ENCODE measurements at regions not wholly inside any gene's neighbourhood (a gene's known extent, or its start where the extent isn't known, plus 50 kb on each side); places are given as distances from the start of the nearest gene placed in this dataset.

DNA sequence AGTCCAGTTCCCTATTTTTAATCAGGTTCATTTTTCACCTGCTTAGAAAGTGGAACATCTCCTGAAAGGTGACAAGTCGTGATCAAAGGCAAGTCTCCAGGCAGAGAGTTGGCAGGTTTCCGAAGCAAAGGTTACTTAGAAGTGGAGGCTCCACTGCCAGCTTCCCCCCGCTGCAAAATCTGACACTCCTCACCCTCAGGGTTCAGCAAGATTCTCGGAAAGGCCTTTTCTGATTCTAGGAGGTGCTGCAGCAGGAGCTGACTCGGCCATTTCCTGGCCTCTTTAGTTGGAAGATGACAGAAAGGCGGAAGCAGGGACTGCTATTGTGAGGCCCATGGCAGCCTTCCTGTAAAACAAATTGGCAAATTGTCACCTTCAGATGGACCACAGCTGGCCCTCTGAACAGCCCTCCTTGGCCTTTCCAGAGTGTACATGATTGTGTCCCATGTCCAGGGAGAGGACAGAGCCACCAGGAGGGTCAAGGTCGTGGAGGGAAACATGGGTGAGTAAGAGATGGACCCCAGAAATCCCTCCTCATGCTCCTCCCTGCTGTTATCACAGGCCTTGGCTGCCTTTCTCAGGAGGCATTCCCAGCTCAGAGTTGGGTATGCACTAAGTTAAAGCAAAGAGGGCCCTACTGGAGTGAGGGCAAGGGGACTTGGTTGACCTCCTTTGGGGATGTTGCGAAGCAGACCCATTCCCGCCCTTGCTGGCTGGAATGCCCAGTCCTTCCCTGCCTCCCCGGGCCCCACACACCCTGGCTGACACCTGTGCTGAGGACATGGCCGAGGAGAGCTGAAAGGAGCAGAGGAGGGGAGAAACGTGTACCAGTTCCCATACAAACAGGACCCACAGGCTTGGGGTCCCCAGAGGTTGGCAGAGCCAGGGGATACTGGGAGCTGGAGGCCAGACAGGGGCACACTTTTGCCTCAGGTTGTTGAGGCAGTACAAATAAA, 115.5 kb upstream of the IRF2BP2 start (continued):
- no peak for TF ChIP-seq HMGN3 (IDR thresholded peaks at IDR 0.05; ENCODE audit: borderline replicate concordance, extremely low read depth, insufficient read length, low read depth, low read length)
- TF ChIP-seq SIRT6 (IDR thresholded peaks at IDR 0.05; ENCODE audit: low read depth, low read length) = no peak
- no peak for TF ChIP-seq ZNF79 (CRISPR knock-in tag; IDR thresholded peaks at IDR 0.05; ENCODE audit: low read depth)
- TF ChIP-seq KLF1 (tag; IDR thresholded peaks at IDR 0.05) = no peak
- TF ChIP-seq, protein P1, sequence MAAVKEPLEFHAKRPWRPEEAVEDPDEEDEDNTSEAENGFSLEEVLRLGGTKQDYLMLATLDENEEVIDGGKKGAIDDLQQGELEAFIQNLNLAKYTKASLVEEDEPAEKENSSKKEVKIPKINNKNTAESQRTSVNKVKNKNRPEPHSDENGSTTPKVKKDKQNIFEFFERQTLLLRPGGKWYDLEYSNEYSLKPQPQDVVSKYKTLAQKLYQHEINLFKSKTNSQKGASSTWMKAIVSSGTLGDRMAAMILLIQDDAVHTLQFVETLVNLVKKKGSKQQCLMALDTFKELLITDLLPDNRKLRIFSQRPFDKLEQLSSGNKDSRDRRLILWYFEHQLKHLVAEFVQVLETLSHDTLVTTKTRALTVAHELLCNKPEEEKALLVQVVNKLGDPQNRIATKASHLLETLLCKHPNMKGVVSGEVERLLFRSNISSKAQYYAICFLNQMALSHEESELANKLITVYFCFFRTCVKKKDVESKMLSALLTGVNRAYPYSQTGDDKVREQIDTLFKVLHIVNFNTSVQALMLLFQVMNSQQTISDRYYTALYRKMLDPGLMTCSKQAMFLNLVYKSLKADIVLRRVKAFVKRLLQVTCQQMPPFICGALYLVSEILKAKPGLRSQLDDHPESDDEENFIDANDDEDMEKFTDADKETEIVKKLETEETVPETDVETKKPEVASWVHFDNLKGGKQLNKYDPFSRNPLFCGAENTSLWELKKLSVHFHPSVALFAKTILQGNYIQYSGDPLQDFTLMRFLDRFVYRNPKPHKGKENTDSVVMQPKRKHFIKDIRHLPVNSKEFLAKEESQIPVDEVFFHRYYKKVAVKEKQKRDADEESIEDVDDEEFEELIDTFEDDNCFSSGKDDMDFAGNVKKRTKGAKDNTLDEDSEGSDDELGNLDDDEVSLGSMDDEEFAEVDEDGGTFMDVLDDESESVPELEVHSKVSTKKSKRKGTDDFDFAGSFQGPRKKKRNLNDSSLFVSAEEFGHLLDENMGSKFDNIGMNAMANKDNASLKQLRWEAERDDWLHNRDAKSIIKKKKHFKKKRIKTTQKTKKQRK (IDR thresholded peaks at IDR 0.05; ENCODE audit: borderline replicate concordance, low read depth, low read length) = no peak
- TF ChIP-seq JUN (IDR thresholded peaks at IDR 0.05; ENCODE audit: borderline replicate concordance, low read depth, low read length) = 0 out of 2 replicates have a peak, but pooled peaks have one; percentile 6
- TF ChIP-seq JUN (CRISPR knock-in tag; IDR thresholded peaks at IDR 0.05; ENCODE audit: borderline replicate concordance) = no peak
- TF ChIP-seq FOXP1 (CRISPR knock-in tag; IDR thresholded peaks at IDR 0.05) = no peak
- TF ChIP-seq SIN3A (IDR thresholded peaks at IDR 0.05; ENCODE audit: borderline replicate concordance in 2 of 2, control insufficient read depth in 1 of 2, low read depth in 2 of 2, low read length in 2 of 2) = no peak
- TF ChIP-seq GATAD2B (IDR thresholded peaks at IDR 0.05; ENCODE audit: borderline replicate concordance) = no peak
- no peak for TF ChIP-seq MXI1 (IDR thresholded peaks at IDR 0.05; ENCODE audit: low read depth, low read length)
- TF ChIP-seq, protein P2, sequence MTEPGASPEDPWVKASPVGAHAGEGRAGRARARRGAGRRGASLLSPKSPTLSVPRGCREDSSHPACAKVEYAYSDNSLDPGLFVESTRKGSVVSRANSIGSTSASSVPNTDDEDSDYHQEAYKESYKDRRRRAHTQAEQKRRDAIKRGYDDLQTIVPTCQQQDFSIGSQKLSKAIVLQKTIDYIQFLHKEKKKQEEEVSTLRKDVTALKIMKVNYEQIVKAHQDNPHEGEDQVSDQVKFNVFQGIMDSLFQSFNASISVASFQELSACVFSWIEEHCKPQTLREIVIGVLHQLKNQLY (CRISPR knock-in tag; conservative IDR thresholded peaks at IDR 0.05) = no peak
- TF ChIP-seq ZC3H8 (IDR thresholded peaks at IDR 0.05) = no peak
- no peak for TF ChIP-seq TARDBP (IDR thresholded peaks at IDR 0.05)
- TF ChIP-seq EHMT2 (IDR thresholded peaks at IDR 0.05) = no peak
- TF ChIP-seq, protein P3, sequence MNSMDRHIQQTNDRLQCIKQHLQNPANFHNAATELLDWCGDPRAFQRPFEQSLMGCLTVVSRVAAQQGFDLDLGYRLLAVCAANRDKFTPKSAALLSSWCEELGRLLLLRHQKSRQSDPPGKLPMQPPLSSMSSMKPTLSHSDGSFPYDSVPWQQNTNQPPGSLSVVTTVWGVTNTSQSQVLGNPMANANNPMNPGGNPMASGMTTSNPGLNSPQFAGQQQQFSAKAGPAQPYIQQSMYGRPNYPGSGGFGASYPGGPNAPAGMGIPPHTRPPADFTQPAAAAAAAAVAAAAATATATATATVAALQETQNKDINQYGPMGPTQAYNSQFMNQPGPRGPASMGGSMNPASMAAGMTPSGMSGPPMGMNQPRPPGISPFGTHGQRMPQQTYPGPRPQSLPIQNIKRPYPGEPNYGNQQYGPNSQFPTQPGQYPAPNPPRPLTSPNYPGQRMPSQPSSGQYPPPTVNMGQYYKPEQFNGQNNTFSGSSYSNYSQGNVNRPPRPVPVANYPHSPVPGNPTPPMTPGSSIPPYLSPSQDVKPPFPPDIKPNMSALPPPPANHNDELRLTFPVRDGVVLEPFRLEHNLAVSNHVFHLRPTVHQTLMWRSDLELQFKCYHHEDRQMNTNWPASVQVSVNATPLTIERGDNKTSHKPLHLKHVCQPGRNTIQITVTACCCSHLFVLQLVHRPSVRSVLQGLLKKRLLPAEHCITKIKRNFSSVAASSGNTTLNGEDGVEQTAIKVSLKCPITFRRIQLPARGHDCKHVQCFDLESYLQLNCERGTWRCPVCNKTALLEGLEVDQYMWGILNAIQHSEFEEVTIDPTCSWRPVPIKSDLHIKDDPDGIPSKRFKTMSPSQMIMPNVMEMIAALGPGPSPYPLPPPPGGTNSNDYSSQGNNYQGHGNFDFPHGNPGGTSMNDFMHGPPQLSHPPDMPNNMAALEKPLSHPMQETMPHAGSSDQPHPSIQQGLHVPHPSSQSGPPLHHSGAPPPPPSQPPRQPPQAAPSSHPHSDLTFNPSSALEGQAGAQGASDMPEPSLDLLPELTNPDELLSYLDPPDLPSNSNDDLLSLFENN (IDR thresholded peaks at IDR 0.05; ENCODE audit: low read depth in 2 of 2, low read length in 2 of 2) = no peak
- no peak for TF ChIP-seq TCF3 (CRISPR knock-in tag; IDR thresholded peaks at IDR 0.05)
- no peak for TF ChIP-seq MTA1 (IDR thresholded peaks at IDR 0.05; ENCODE audit: borderline replicate concordance)
- TF ChIP-seq NEUROD1 (IDR thresholded peaks at IDR 0.05; ENCODE audit: borderline replicate concordance, low read depth, low read length, partially characterized antibody) = no peak
- peak; percentile 33; the same call in 1 of the 2 replicates for TF ChIP-seq GTF2A2 (tag; IDR thresholded peaks at IDR 0.05)
- no peak for TF ChIP-seq ZNF253 (CRISPR knock-in tag; conservative IDR thresholded peaks at IDR 0.05)

Data from K562 (cell line).